SK-N-SH treated with all-trans-retinoic acid at 6 μM for 48 hours (cell line): ENCODE measurements at regions not wholly inside any gene's neighbourhood (a gene's known extent, or its start where the extent isn't known, plus 50 kb on each side); places are given as distances from the start of the nearest gene placed in this dataset.
"Not testable (repeated sequence)": the region's sequence is repeated elsewhere in the genome, so short reads cannot be mapped to it uniquely, and the experiment has no call there.

ENCODE experiments used
- ARNTL ChIP-seq: fragments of 450-650 bp; formaldehyde crosslinking; IDR thresholded peaks from 2 replicates; pipeline ENCODE4 v1.5.0; 2020; ENCODE audit warnings: low read depth, mild to moderate bottlenecking, moderate library complexity, borderline replicate concordance
- ESRRG ChIP-seq: fragments of 250-450 bp; sonication (Bioruptor Pico); IDR thresholded peaks from 2 replicates; pipeline ENCODE4 v1.6.1; 2021; ENCODE audit warnings: mild to moderate bottlenecking
- OSR1 ChIP-seq: fragments of 250-450 bp; sonication (Bioruptor Pico); IDR thresholded peaks from 2 replicates; pipeline ENCODE4 v1.8.0; 2022; ENCODE audit warnings: moderate library complexity, mild to moderate bottlenecking, inconsistent platforms
- PATZ1 ChIP-seq: fragments of 250-450 bp; sonication (Bioruptor Pico); IDR thresholded peaks from 2 replicates; pipeline ENCODE4 v1.8.0; 2020; ENCODE audit warnings: mild to moderate bottlenecking, moderate library complexity, borderline replicate concordance
- RARB ChIP-seq: fragments of 250-450 bp; sonication (Bioruptor Pico); IDR thresholded peaks from 2 replicates; pipeline ENCODE4 v1.8.0; 2021; ENCODE audit warnings: mild to moderate bottlenecking, moderate library complexity
- SNAI2 ChIP-seq: fragments of 250-450 bp; sonication (Bioruptor Pico); IDR thresholded peaks from 2 replicates; pipeline ENCODE4 v1.5.0; 2020; ENCODE audit warnings: mild to moderate bottlenecking, moderate library complexity
- TSHZ2 ChIP-seq: fragments of 250-450 bp; sonication (Bioruptor Pico); IDR thresholded peaks from 2 replicates; pipeline ENCODE4 v1.5.0; 2020; ENCODE audit warnings: mild to moderate bottlenecking, moderate library complexity
- ZFP3 ChIP-seq: fragments of 250-450 bp; sonication (Bioruptor Pico); IDR thresholded peaks from 2 replicates; pipeline ENCODE4 v1.5.0; 2020; ENCODE audit warnings: mild to moderate bottlenecking, moderate library complexity
- ZNF565 ChIP-seq: fragments of 450-650 bp; formaldehyde crosslinking; conservative IDR thresholded peaks from 2 replicates; pipeline ENCODE4 v1.5.0; 2020; ENCODE audit warnings: low read depth, mild to moderate bottlenecking, moderate library complexity

GRCh38 chr2:154947416-154947815 is 248.9 kb downstream of the KCNJ3 start:
- TF ChIP-seq ZFP3 (CRISPR knock-in tag); RARB (CRISPR knock-in tag); OSR1 (CRISPR knock-in tag); PATZ1; SNAI2; ZNF565 (CRISPR knock-in tag); TSHZ2 (CRISPR knock-in tag); ARNTL (CRISPR knock-in tag); ESRRG: not testable (repeated sequence)
